Trophoblast cell (in vitro differentiated cells and primary cell): ENCODE measurements at regions not wholly inside any gene's neighbourhood (a gene's known extent, or its start where the extent isn't known, plus 50 kb on each side); places are given as distances from the start of the nearest gene placed in this dataset.
"Not testable (repeated sequence)": the region's sequence is repeated elsewhere in the genome, so short reads cannot be mapped to it uniquely, and the experiment has no call there.

Source experiments
- DNase-seq, 2 donors: peaks; one replicate each; pipeline ENCODE4 v3.0.0-alpha.2; 2016
- H2AFZ ChIP-seq: 2 replicates; pipeline ENCODE4 v1.6.1; 2013; ENCODE audit warnings: low read length, moderate library complexity, mild to moderate bottlenecking; ENCODE audit not compliant: insufficient read depth, poor library complexity
- H2AK5ac ChIP-seq: 2 replicates; pipeline ENCODE4 v1.6.1; 2013; ENCODE audit warnings: mild to moderate bottlenecking, low read length
- H2BK120ac ChIP-seq: 2 replicates; pipeline ENCODE4 v1.6.1; 2013; ENCODE audit warnings: low read length, mild to moderate bottlenecking, moderate library complexity; ENCODE audit not compliant: insufficient read depth, poor library complexity
- H2BK12ac ChIP-seq: 2 replicates; pipeline ENCODE4 v1.6.1; 2013; ENCODE audit warnings: mild to moderate bottlenecking, low read length, moderate library complexity
- H2BK5ac ChIP-seq: 2 replicates; pipeline ENCODE4 v1.6.1; 2013; ENCODE audit warnings: low read length, low read depth, moderate library complexity, mild to moderate bottlenecking; ENCODE audit not compliant: poor library complexity
- H3K14ac ChIP-seq: 2 replicates; pipeline ENCODE4 v1.6.1; 2013; ENCODE audit warnings: mild to moderate bottlenecking, low read length
- H3K18ac ChIP-seq: 2 replicates; pipeline ENCODE4 v1.6.1; 2013; ENCODE audit warnings: mild to moderate bottlenecking, low read length
- H3K23ac ChIP-seq: 2 replicates; pipeline ENCODE4 v1.6.1; 2013; ENCODE audit warnings: low read length
- H3K27ac ChIP-seq: 2 replicates; pipeline ENCODE4 v1.5.1; 2013; ENCODE audit warnings: low read depth, mild to moderate bottlenecking, inconsistent platforms, low read length, moderate library complexity
- H3K27me3 ChIP-seq: 2 replicates; pipeline ENCODE4 v1.6.1; 2013; ENCODE audit warnings: inconsistent platforms, mild to moderate bottlenecking, low read length, moderate library complexity; ENCODE audit not compliant: insufficient read depth
- H3K36me3 ChIP-seq, 2 experiments: 1 replicate in 1 of 2; 2 replicates in 1 of 2; pipeline ENCODE4 v1.6.1; 2013; ENCODE audit warnings: low read length in 2 of 2, mild to moderate bottlenecking in 2 of 2, moderate library complexity in 1 of 2; ENCODE audit not compliant: insufficient read depth in 2 of 2, control insufficient read depth in 1 of 2
- H3K4ac ChIP-seq: 2 replicates; pipeline ENCODE4 v1.6.1; 2013; ENCODE audit warnings: low read depth, mild to moderate bottlenecking, low read length, moderate library complexity
- H3K4me1 ChIP-seq, 2 experiments: 1 replicate in 1 of 2; 2 replicates in 1 of 2; pipeline ENCODE4 v1.6.1; 2013; ENCODE audit warnings: low read length in 2 of 2, mild to moderate bottlenecking in 2 of 2, moderate library complexity in 1 of 2; ENCODE audit not compliant: insufficient read depth in 2 of 2, control insufficient read depth in 1 of 2
- H3K4me2 ChIP-seq: 2 replicates; pipeline ENCODE4 v1.6.1; 2013; ENCODE audit warnings: inconsistent platforms, mild to moderate bottlenecking, low read length, moderate library complexity
- H3K4me3 ChIP-seq: 2 replicates; pipeline ENCODE4 v1.5.1; 2013; ENCODE audit warnings: mild to moderate bottlenecking, low read depth, low read length, inconsistent platforms
- H3K79me1 ChIP-seq: one replicate; pipeline ENCODE4 v1.6.1; 2013; ENCODE audit warnings: low read length
- H3K79me2 ChIP-seq: 2 replicates; pipeline ENCODE4 v1.6.1; 2013; ENCODE audit warnings: low read length, mild to moderate bottlenecking; ENCODE audit not compliant: control insufficient read depth, insufficient read depth, poor library complexity
- H3K9ac ChIP-seq: 2 replicates; pipeline ENCODE4 v1.6.1; 2013; ENCODE audit warnings: mild to moderate bottlenecking, low read length
- H3K9me3 ChIP-seq: 2 replicates; pipeline ENCODE4 v1.6.1; 2013; ENCODE audit warnings: low read depth, mild to moderate bottlenecking, control low read depth, inconsistent platforms, low read length; ENCODE audit not compliant: insufficient read depth
- H4K12ac ChIP-seq: 2 replicates; pipeline ENCODE4 v1.6.1; 2013; ENCODE audit warnings: low read depth, mild to moderate bottlenecking, low read length, moderate library complexity
- H4K8ac ChIP-seq: 2 replicates; pipeline ENCODE4 v1.6.1; 2013; ENCODE audit warnings: low read depth, mild to moderate bottlenecking, low read length, moderate library complexity
- H4K91ac ChIP-seq: one replicate; pipeline ENCODE4 v1.6.1; 2013; ENCODE audit warnings: low read depth, mild to moderate bottlenecking, low read length, moderate library complexity
- WGBS: extraction: QIAGEN DNeasy Blood & Tissue Kit; methylation state at CpG from one replicate; pipeline ENCODE4 v1.1.7; 2013; ENCODE audit warnings: missing lambda C conversion rate; ENCODE audit not compliant: insufficient read length, insufficient coverage; ENCODE audit errors: extremely low coverage; 5-methylcytosine and 5-hydroxymethylcytosine counted together

GRCh38 chr2:187890690-187891089, 336.5 kb upstream of the TFPI start:
- no peaks in the 10 kb centered on the region for H3K79me1 ChIP-seq
- H2AFZ ChIP-seq = no peak overlapping the region
- H3K4me1 ChIP-seq = no peaks in the 10 kb centered on the region
- H3K27ac ChIP-seq = no peak overlapping the region
- no peak overlapping the region for H3K18ac ChIP-seq
- no peak overlapping the region for H2BK12ac ChIP-seq
- H2BK5ac ChIP-seq = no peak overlapping the region
- no peak overlapping the region for H3K9ac ChIP-seq
- H3K4me3 ChIP-seq = no peak overlapping the region
- no peak for DNase-seq
- WGBS = no CpG with 5 or more reads among the region's 2 CpGs
- no peak overlapping the region for H3K14ac ChIP-seq
- no peak overlapping the region for H3K23ac ChIP-seq
- H4K8ac ChIP-seq = no peak overlapping the region
- H3K36me3 ChIP-seq = no peaks in the 10 kb centered on the region
- no peak overlapping the region for H4K12ac ChIP-seq
- H3K4ac ChIP-seq = no peak overlapping the region
- H3K27me3 ChIP-seq = no peaks in the 10 kb centered on the region
- no peaks in the 10 kb centered on the region for H3K9me3 ChIP-seq
- H4K91ac ChIP-seq = no peak overlapping the region
- H2BK120ac ChIP-seq = no peak overlapping the region
- H3K4me2 ChIP-seq = no peak overlapping the region
- H2AK5ac ChIP-seq = no peak overlapping the region
- H3K79me2 ChIP-seq = no peaks in the 10 kb centered on the region

GRCh38 chr2:187900021-187900420, 345.8 kb upstream of the TFPI start:
- Histone ChIP-seq H4K91ac (no peak overlapping the region), H3K79me1 (no peaks in the 10 kb centered on the region), H3K18ac (no peak overlapping the region), H3K9ac (no peak overlapping the region), H3K27ac (no peak overlapping the region), H3K4me1 (no peaks in the 10 kb centered on the region), H3K4me2 (no peak overlapping the region), H2AK5ac (no peak overlapping the region), H3K79me2 (no peaks in the 10 kb centered on the region), H2BK12ac (no peak overlapping the region), H3K4ac (no peak overlapping the region), H3K4me3 (no peak overlapping the region), H3K27me3 (no peaks in the 10 kb centered on the region), H3K14ac (no peak overlapping the region), H3K23ac (no peak overlapping the region), H3K36me3 (no peaks in the 10 kb centered on the region), H4K8ac (no peak overlapping the region), H4K12ac (no peak overlapping the region), H2BK5ac (no peak overlapping the region), H2AFZ (no peak overlapping the region), H2BK120ac (no peak overlapping the region), H3K9me3 (no peaks in the 10 kb centered on the region)
- DNase-seq = no peak

- Histone ChIP-seq H3K14ac (no peak overlapping the region), H3K23ac (no peak overlapping the region), H3K18ac (no peak overlapping the region), H3K27ac (no peak overlapping the region), H3K36me3 (no peaks in the 10 kb centered on the region), H3K27me3 (no peaks in the 10 kb centered on the region), H3K79me1 (no peaks in the 10 kb centered on the region), H2BK120ac (no peak overlapping the region), H4K91ac (no peak overlapping the region), H2BK5ac (no peak overlapping the region), H2AK5ac (no peak overlapping the region), H2AFZ (no peak overlapping the region), H4K8ac (no peak overlapping the region), H3K79me2 (no peaks in the 10 kb centered on the region), H3K4me3 (no peak overlapping the region), H3K4me2 (no peak overlapping the region), H3K9ac (no peak overlapping the region), H4K12ac (no peak overlapping the region), H3K4me1 (no peaks in the 10 kb centered on the region), H2BK12ac (no peak overlapping the region), H3K4ac (no peak overlapping the region), H3K9me3 (no peaks in the 10 kb centered on the region)
- no peak for DNase-seq
- WGBS = 100% methylated on average over 1 of the region's 3 CpGs
These were observed 351.8 kb upstream of the TFPI start for GRCh38 chr2:187906021-187906420.

GRCh38 chr2:187910922-187911321, 356.7 kb upstream of the TFPI start:
- not testable (repeated sequence) for H2BK120ac ChIP-seq

GRCh38 chr2:187912950-187913349, 358.7 kb upstream of the TFPI start:
- no peak overlapping the region for H2BK5ac ChIP-seq
- no peak overlapping the region for H3K23ac ChIP-seq
- no peak overlapping the region for H3K4me2 ChIP-seq
- H2AFZ ChIP-seq = no peak overlapping the region
- H4K91ac ChIP-seq = no peak overlapping the region
- H2AK5ac ChIP-seq = no peak overlapping the region
- H3K36me3 ChIP-seq = no peaks in the 10 kb centered on the region
- no peak overlapping the region for H3K18ac ChIP-seq
- H3K27me3 ChIP-seq = no peaks in the 10 kb centered on the region
- H3K27ac ChIP-seq = no peak overlapping the region
- H3K9ac ChIP-seq = no peak overlapping the region
- no peak overlapping the region for H3K14ac ChIP-seq
- H3K79me1 ChIP-seq = no peaks in the 10 kb centered on the region
- H4K12ac ChIP-seq = no peak overlapping the region
- no peak overlapping the region for H4K8ac ChIP-seq
- H3K4me3 ChIP-seq = no peak overlapping the region
- H2BK12ac ChIP-seq = no peak overlapping the region
- DNase-seq = no peak
- H3K4ac ChIP-seq = no peak overlapping the region
- no peak overlapping the region for H2BK120ac ChIP-seq
- no peaks in the 10 kb centered on the region for H3K9me3 ChIP-seq
- no peaks in the 10 kb centered on the region for H3K79me2 ChIP-seq
- no peaks in the 10 kb centered on the region for H3K4me1 ChIP-seq

More at GRCh38 chr2:187910922-187911321, 356.7 kb upstream of the TFPI start:
- not testable (repeated sequence) for H3K9me3 ChIP-seq, DNase-seq, H3K4me2 ChIP-seq, H3K18ac ChIP-seq, H3K27ac ChIP-seq, H3K79me2 ChIP-seq, H3K14ac ChIP-seq, H3K27me3 ChIP-seq, H4K91ac ChIP-seq, H2AK5ac ChIP-seq, H3K9ac ChIP-seq, H3K4ac ChIP-seq, H4K8ac ChIP-seq, H3K4me1 ChIP-seq, H3K23ac ChIP-seq, H3K4me3 ChIP-seq, H2BK12ac ChIP-seq, H3K79me1 ChIP-seq, H3K36me3 ChIP-seq, H4K12ac ChIP-seq, H2BK5ac ChIP-seq, H2AFZ ChIP-seq
- WGBS = no CpG with 5 or more reads among the region's 1 CpG
